Right lobe of liver (tissue), 4 donors: ENCODE measurements at regions not wholly inside any gene's neighbourhood (a gene's known extent, or its start where the extent isn't known, plus 50 kb on each side); places are given as distances from the start of the nearest gene placed in this dataset.

ENCODE experiments used
- POLR2A ChIP-seq: fragments of 450-650 bp; IDR thresholded peaks from one replicate; pipeline ENCODE4 v1.6.1; 2017; ENCODE audit warnings: antibody characterized with exemption, mild to moderate bottlenecking
- TF ChIP-seq, protein P1 (sequence below), 4 donors: fragments of 200-600 bp in 3 of 4; fragments of 450-650 bp in 1 of 4; IDR thresholded peaks; one replicate each; pipeline versions ENCODE4 v1.5.1 to v1.8.0; 2016 to 2022; ENCODE audit warnings: antibody characterized with exemption in 4 of 4, mild to moderate bottlenecking in 2 of 4
- donor health status: DM: no; HTN: no; CAD: no.
- donor health status: DM: no; HTN: no; CAD: no.
- donor health status: DM: no; HTN: yes; CAD: no.

DNA sequence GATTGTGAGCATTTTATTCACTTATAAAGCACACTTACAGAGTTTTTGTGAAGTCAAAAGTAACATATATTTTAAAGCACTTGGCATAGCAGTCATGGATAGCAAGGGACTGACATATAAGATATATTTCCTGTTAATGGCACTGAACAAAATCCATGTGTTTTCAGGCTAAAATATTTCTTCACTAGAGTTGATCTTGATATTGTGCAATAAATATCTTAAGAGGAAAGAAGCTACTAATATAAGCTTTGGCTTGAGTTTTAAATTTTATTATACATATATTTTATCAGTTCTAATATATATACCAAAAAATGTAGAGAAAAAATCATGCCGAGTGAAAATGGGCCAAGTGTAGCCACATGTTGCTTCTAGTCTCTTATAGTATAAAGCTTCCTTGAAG, 189.7 kb upstream of the DPP10 start:
- TF ChIP-seq, protein P1, sequence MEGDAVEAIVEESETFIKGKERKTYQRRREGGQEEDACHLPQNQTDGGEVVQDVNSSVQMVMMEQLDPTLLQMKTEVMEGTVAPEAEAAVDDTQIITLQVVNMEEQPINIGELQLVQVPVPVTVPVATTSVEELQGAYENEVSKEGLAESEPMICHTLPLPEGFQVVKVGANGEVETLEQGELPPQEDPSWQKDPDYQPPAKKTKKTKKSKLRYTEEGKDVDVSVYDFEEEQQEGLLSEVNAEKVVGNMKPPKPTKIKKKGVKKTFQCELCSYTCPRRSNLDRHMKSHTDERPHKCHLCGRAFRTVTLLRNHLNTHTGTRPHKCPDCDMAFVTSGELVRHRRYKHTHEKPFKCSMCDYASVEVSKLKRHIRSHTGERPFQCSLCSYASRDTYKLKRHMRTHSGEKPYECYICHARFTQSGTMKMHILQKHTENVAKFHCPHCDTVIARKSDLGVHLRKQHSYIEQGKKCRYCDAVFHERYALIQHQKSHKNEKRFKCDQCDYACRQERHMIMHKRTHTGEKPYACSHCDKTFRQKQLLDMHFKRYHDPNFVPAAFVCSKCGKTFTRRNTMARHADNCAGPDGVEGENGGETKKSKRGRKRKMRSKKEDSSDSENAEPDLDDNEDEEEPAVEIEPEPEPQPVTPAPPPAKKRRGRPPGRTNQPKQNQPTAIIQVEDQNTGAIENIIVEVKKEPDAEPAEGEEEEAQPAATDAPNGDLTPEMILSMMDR (IDR thresholded peaks at IDR 0.05), result no peak
- no peak for TF ChIP-seq POLR2A
